ENCODE measurements at regions not wholly inside any gene's neighbourhood (a gene's known extent, or its start where the extent isn't known, plus 50 kb on each side); places are given as distances from the start of the nearest gene placed in this dataset.

- POLR2A ChIA-PET = no interaction called here
These were observed 1025.0 kb downstream of the RAB28 start for GRCh38 chr4:12459126-12459525.

GRCh38 chr4:12458621-12459020, 1025.5 kb downstream of the RAB28 start:
- Histone ChIP-seq H2AFZ (ENCODE audit: low read depth, low read length, poor library complexity, severe bottlenecking) (no peak overlapping the region), H3K4me3 (replicated peaks in 1 of 2; ENCODE audit: low read depth in 1 of 2, low read length in 2 of 2) (no peak overlapping the region), H3K9me2 (ENCODE audit: insufficient read depth) (no peaks in the 10 kb centered on the region), H3K27ac (ENCODE audit: low read depth, low read length) (no peak overlapping the region), H4K20me1 (ENCODE audit: insufficient read depth) (no peaks in the 10 kb centered on the region), H3K4me2 (ENCODE audit: low read length) (no peak overlapping the region), H3K4me1 (ENCODE audit: control insufficient read depth in 1 of 2, insufficient read depth in 2 of 2, low read length in 2 of 2) (no peaks in the 10 kb centered on the region), H3K9ac (ENCODE audit: low read length) (no peak overlapping the region), H3K36me3 (ENCODE audit: control insufficient read depth in 1 of 2, insufficient read depth in 2 of 2, low read length in 2 of 2) (no peaks in the 10 kb centered on the region), H3K27me3 (ENCODE audit: insufficient read depth, low read length) (no peaks in the 10 kb centered on the region), H3K9me3 (ENCODE audit: control insufficient read depth in 1 of 2, insufficient read depth in 1 of 2, low read depth in 1 of 2, low read length in 2 of 2) (no peaks in the 10 kb centered on the region), H3K79me2 (ENCODE audit: insufficient read depth, low read length) (no peaks in the 10 kb centered on the region)
- RAD21 ChIA-PET (ENCODE audit: low non-redundant PET in 1 of 2, low total read pairs in 2 of 2, uncharacterized antibody in 2 of 2, unreplicated experiment in 2 of 2) = no interaction called here
- TF ChIP-seq POLR2A (IDR thresholded peaks at IDR 0.05; ENCODE audit: borderline replicate concordance, extremely low read depth, insufficient read depth, insufficient read length) = no peak
- CTCF ChIA-PET = no interaction called here
- intact Hi-C loops (cut with micrococcal nuclease) = no loop called here
- POLR2A ChIA-PET = no interaction called here
- BruUV-seq (replicated peaks) = no TSS peak
- ATAC-seq (no peak), DNase-seq (ENCODE audit: low read depth, low spot score) (no peak)

More at GRCh38 chr4:12459126-12459525, 1025.0 kb downstream of the RAB28 start:
- H3K9me2 ChIP-seq (ENCODE audit: insufficient read depth) = no peaks in the 10 kb centered on the region
- DNase-seq (ENCODE audit: low read depth, low spot score) (no peak), ATAC-seq (no peak)
- H3K36me3 ChIP-seq (ENCODE audit: control insufficient read depth in 1 of 2, insufficient read depth in 2 of 2, low read length in 2 of 2) = no peaks in the 10 kb centered on the region
- H3K27me3 ChIP-seq (ENCODE audit: insufficient read depth, low read length) = no peaks in the 10 kb centered on the region
- intact Hi-C loops (cut with micrococcal nuclease) = no loop called here
- no peaks in the 10 kb centered on the region for H3K9me3 ChIP-seq (ENCODE audit: control insufficient read depth in 1 of 2, insufficient read depth in 1 of 2, low read depth in 1 of 2, low read length in 2 of 2)
- no TSS peak for BruUV-seq (replicated peaks)
- no peak for TF ChIP-seq ATF3 (IDR thresholded peaks at IDR 0.05)
- no peak for TF ChIP-seq ZNF274 (IDR thresholded peaks at IDR 0.05; ENCODE audit: low read depth, low read length)
- no peak for TF ChIP-seq YY1 (IDR thresholded peaks at IDR 0.05; ENCODE audit: extremely low read depth, insufficient replicate concordance, low read depth, low read length)
- H4K20me1 ChIP-seq (ENCODE audit: insufficient read depth) = no peaks in the 10 kb centered on the region
- H3K27ac ChIP-seq (ENCODE audit: low read depth, low read length) = no peak overlapping the region
- no peak overlapping the region for H3K4me2 ChIP-seq (ENCODE audit: low read length)
- H3K9ac ChIP-seq (ENCODE audit: low read length) = no peak overlapping the region
- H3K79me2 ChIP-seq (ENCODE audit: insufficient read depth, low read length) = no peaks in the 10 kb centered on the region
- H2AFZ ChIP-seq (ENCODE audit: low read depth, low read length, poor library complexity, severe bottlenecking) = no peak overlapping the region
- H3K4me1 ChIP-seq (ENCODE audit: control insufficient read depth in 1 of 2, insufficient read depth in 2 of 2, low read length in 2 of 2) = no peaks in the 10 kb centered on the region
- ChIA-PET CTCF (no interaction called here), RAD21 (ENCODE audit: low non-redundant PET in 1 of 2, low total read pairs in 2 of 2, uncharacterized antibody in 2 of 2, unreplicated experiment in 2 of 2) (no interaction called here)
- no peak overlapping the region for H3K4me3 ChIP-seq (replicated peaks in 1 of 2; ENCODE audit: low read depth in 1 of 2, low read length in 2 of 2)
